CD4-positive, alpha-beta memory T cell (primary cell): ENCODE measurements at regions not wholly inside any gene's neighbourhood (a gene's known extent, or its start where the extent isn't known, plus 50 kb on each side); places are given as distances from the start of the nearest gene placed in this dataset.

Experiments used
- CTCF ChIA-PET: fragments of 350-600 bp; sonication (Branson Sonifier 250); formaldehyde crosslinking; loops from one replicate; lab custom pipeline; 2021; ENCODE audit warnings: inconsistent platforms; ENCODE audit not compliant: partially characterized antibody; lab: Charles Lee
- POLR2A ChIA-PET: fragments of 350-600 bp; sonication (Branson Sonifier 250); formaldehyde crosslinking; loops from one replicate; lab custom pipeline; 2021; ENCODE audit not compliant: partially characterized antibody; lab: Charles Lee
- DNase-seq, 5 donors: peaks; one replicate each; pipeline versions ENCODE4 v3.0.0 to v3.0.0-alpha.2; 2020 to 2022; ENCODE audit warnings: mixed read lengths in 1 of 5
- H3K27ac ChIP-seq: one replicate; pipeline ENCODE4 v1.7.0; 2013; ENCODE audit warnings: low read depth, low read length
- H3K27me3 ChIP-seq: 2 replicates; pipeline ENCODE4 v1.7.0; 2013; ENCODE audit warnings: mild to moderate bottlenecking, low read length, moderate library complexity; ENCODE audit not compliant: insufficient read depth
- H3K36me3 ChIP-seq: 2 replicates; pipeline ENCODE4 v1.7.0; 2013; ENCODE audit warnings: mild to moderate bottlenecking, low read length, moderate library complexity; ENCODE audit not compliant: insufficient read depth
- H3K4me1 ChIP-seq: 2 replicates; pipeline ENCODE4 v1.7.0; 2013; ENCODE audit warnings: mild to moderate bottlenecking, low read length, moderate library complexity; ENCODE audit not compliant: insufficient read depth
- H3K4me3 ChIP-seq, 2 donors: one replicate each; pipeline ENCODE4 v1.7.0; 2013; ENCODE audit warnings: low read length in 2 of 2, mild to moderate bottlenecking in 1 of 2
- H3K9me3 ChIP-seq, 2 donors: one replicate each; pipeline ENCODE4 v1.7.0; 2013; ENCODE audit warnings: low read length in 2 of 2, control low read depth in 1 of 2; ENCODE audit not compliant: control insufficient read depth in 1 of 2
- H3K27ac Mint-ChIP-seq, 7 donors: one replicate each; pipeline ENCODE4 v1.8.0; 2020 to 2021; ENCODE audit warnings: mixed read lengths in 7 of 7, mild to moderate bottlenecking in 6 of 7, inconsistent platforms in 3 of 7, moderate library complexity in 3 of 7
- H3K27me3 Mint-ChIP-seq, 2 donors: one replicate each; pipeline ENCODE4 v1.8.0; 2020 to 2021; ENCODE audit warnings: mixed read lengths in 2 of 2
- H3K36me3 Mint-ChIP-seq, 2 donors: one replicate each; pipeline ENCODE4 v1.8.0; 2020 to 2021; ENCODE audit warnings: mixed read lengths in 2 of 2, inconsistent platforms in 1 of 2, mild to moderate bottlenecking in 1 of 2
- H3K4me1 Mint-ChIP-seq, 4 donors: one replicate each; pipeline ENCODE4 v1.8.0; 2020 to 2021; ENCODE audit warnings: mixed read lengths in 4 of 4, mild to moderate bottlenecking in 1 of 4
- H3K4me3 Mint-ChIP-seq, 8 donors: one replicate each; pipeline ENCODE4 v1.8.0; 2020 to 2021; ENCODE audit warnings: mixed read lengths in 8 of 8, mild to moderate bottlenecking in 7 of 8, moderate library complexity in 6 of 8, inconsistent platforms in 3 of 8
- H3K9me3 Mint-ChIP-seq, 8 donors: one replicate each; pipeline ENCODE4 v1.8.0; 2020 to 2021; ENCODE audit warnings: mixed read lengths in 8 of 8, mild to moderate bottlenecking in 5 of 8, inconsistent platforms in 3 of 8, moderate library complexity in 1 of 8
- intact Hi-C: fragments of 100-400 bp; cut with micrococcal nuclease; formaldehyde crosslinking; loops from one replicate; pipeline ENCODE4 v1.15.1; 2023

- H3K4me3 Mint-ChIP-seq, result no peak overlapping the region
- H3K27ac ChIP-seq, result no peak overlapping the region
- H3K4me1 Mint-ChIP-seq, result no peaks in the 10 kb centered on the region
- ChIA-PET POLR2A (no interaction called here), CTCF (no interaction called here)
- H3K27ac Mint-ChIP-seq, result no peak overlapping the region
- H3K36me3 ChIP-seq, result no peaks in the 10 kb centered on the region
- peaks cover 2 to 6% of the 10 kb centered on the region in 2 donors for H3K27me3 Mint-ChIP-seq
- peaks cover 0 to 10% (median 0%) of the 10 kb centered on the region in 8 donors for H3K9me3 Mint-ChIP-seq
- no peak overlapping the region for H3K4me3 ChIP-seq
- H3K36me3 Mint-ChIP-seq, result no peaks in the 10 kb centered on the region
- no peaks in the 10 kb centered on the region for H3K27me3 ChIP-seq
- intact Hi-C loops, result no loop called here
- no peaks in the 10 kb centered on the region for H3K9me3 ChIP-seq
- DNase-seq, result no peak
- no peaks in the 10 kb centered on the region for H3K4me1 ChIP-seq
Measured at GRCh38 chr12:67871231-67871630, 118.0 kb upstream of the IFNG-AS1 start.

- no peak overlapping the region for H3K4me3 ChIP-seq
- no peaks in the 10 kb centered on the region for H3K4me1 Mint-ChIP-seq
- peaks cover 2 to 7% of the 10 kb centered on the region in 2 donors for H3K27me3 Mint-ChIP-seq
- no peak overlapping the region for H3K27ac ChIP-seq
- H3K9me3 Mint-ChIP-seq, result peaks cover 0 to 6% (median 0%) of the 10 kb centered on the region in 8 donors
- H3K27ac Mint-ChIP-seq, result no peak overlapping the region
- H3K36me3 ChIP-seq, result no peaks in the 10 kb centered on the region
- DNase-seq, result no peak
- no peaks in the 10 kb centered on the region for H3K4me1 ChIP-seq
- no peaks in the 10 kb centered on the region for H3K9me3 ChIP-seq
- CTCF ChIA-PET, result no interaction called here
- no peaks in the 10 kb centered on the region for H3K27me3 ChIP-seq
- POLR2A ChIA-PET, result no interaction called here
- intact Hi-C loops, result no loop called here
- no peak overlapping the region for H3K4me3 Mint-ChIP-seq
- H3K36me3 Mint-ChIP-seq, result no peaks in the 10 kb centered on the region
Measured at GRCh38 chr12:67873355-67873754, 115.9 kb upstream of the IFNG-AS1 start.

- Mint-ChIP-seq H3K9me3 (peaks cover 0 to 2% (median 0%) of the 10 kb centered on the region in 8 donors), H3K4me3 (no peak overlapping the region), H3K27me3 (peaks cover 2 to 5% of the 10 kb centered on the region in 2 donors), H3K36me3 (no peaks in the 10 kb centered on the region), H3K27ac (no peak overlapping the region), H3K4me1 (no peaks in the 10 kb centered on the region)
- no peaks in the 10 kb centered on the region for H3K9me3 ChIP-seq
- H3K27ac ChIP-seq, result no peak overlapping the region
- POLR2A ChIA-PET, result no interaction called here
- no peaks in the 10 kb centered on the region for H3K36me3 ChIP-seq
- intact Hi-C loops, result no loop called here
- H3K27me3 ChIP-seq, result no peaks in the 10 kb centered on the region
- no peaks in the 10 kb centered on the region for H3K4me1 ChIP-seq
- CTCF ChIA-PET, result no interaction called here
- no peak for DNase-seq
- H3K4me3 ChIP-seq, result no peak overlapping the region
Measured at GRCh38 chr12:67876305-67876915, 112.8 kb upstream of the IFNG-AS1 start.

GRCh38 chr12:67877727-67878126, 111.5 kb upstream of the IFNG-AS1 start:
- H3K4me1 ChIP-seq, result no peaks in the 10 kb centered on the region
- ChIA-PET CTCF (interaction anchor here (0.9 kb wide), 1 partner anchor 17 kb away, joined by 3 read pairs; no protein-coding TSS in a partner anchor), POLR2A (no interaction called here)
- H3K4me1 Mint-ChIP-seq, result no peaks in the 10 kb centered on the region
- H3K36me3 ChIP-seq, result no peaks in the 10 kb centered on the region
- no peak for DNase-seq
- no peak overlapping the region for H3K27ac Mint-ChIP-seq
- H3K4me3 Mint-ChIP-seq, result no peak overlapping the region
- intact Hi-C loops, result no loop called here
- H3K4me3 ChIP-seq, result no peak overlapping the region
- no peaks in the 10 kb centered on the region for H3K27me3 ChIP-seq
- H3K27ac ChIP-seq, result no peak overlapping the region
- peaks cover 0 to 2% (median 0%) of the 10 kb centered on the region in 8 donors for H3K9me3 Mint-ChIP-seq
- no peaks in the 10 kb centered on the region for H3K36me3 Mint-ChIP-seq
- H3K9me3 ChIP-seq, result no peaks in the 10 kb centered on the region
- peaks cover 2 to 5% of the 10 kb centered on the region in 2 donors for H3K27me3 Mint-ChIP-seq

GRCh38 chr12:67879937-67880336, 109.3 kb upstream of the IFNG-AS1 start:
- POLR2A ChIA-PET, result no interaction called here
- H3K27ac Mint-ChIP-seq, result no peak overlapping the region
- no peaks in the 10 kb centered on the region for H3K4me1 Mint-ChIP-seq
- H3K27me3 Mint-ChIP-seq, result peaks cover 2 to 4% of the 10 kb centered on the region in 2 donors
- Histone ChIP-seq H3K36me3 (no peaks in the 10 kb centered on the region), H3K4me3 (no peak overlapping the region), H3K27me3 (no peaks in the 10 kb centered on the region), H3K27ac (no peak overlapping the region), H3K9me3 (no peaks in the 10 kb centered on the region), H3K4me1 (no peaks in the 10 kb centered on the region)
- H3K36me3 Mint-ChIP-seq, result no peaks in the 10 kb centered on the region
- no peaks in the 10 kb centered on the region for H3K9me3 Mint-ChIP-seq
- intact Hi-C loops, result no loop called here
- CTCF ChIA-PET, result no interaction called here
- no peak for DNase-seq
- H3K4me3 Mint-ChIP-seq, result no peak overlapping the region

GRCh38 chr12:67881565-67881964, 107.7 kb upstream of the IFNG-AS1 start:
- ChIA-PET POLR2A (no interaction called here), CTCF (no interaction called here)
- Mint-ChIP-seq H3K27ac (no peak overlapping the region), H3K36me3 (no peaks in the 10 kb centered on the region), H3K4me1 (no peaks in the 10 kb centered on the region), H3K4me3 (no peak overlapping the region), H3K27me3 (peaks cover 2% of the 10 kb centered on the region in 2 donors), H3K9me3 (no peaks in the 10 kb centered on the region)
- Histone ChIP-seq H3K36me3 (no peaks in the 10 kb centered on the region), H3K4me1 (no peaks in the 10 kb centered on the region), H3K27ac (no peak overlapping the region), H3K27me3 (no peaks in the 10 kb centered on the region), H3K9me3 (no peaks in the 10 kb centered on the region), H3K4me3 (no peak overlapping the region)
- DNase-seq, result no peak
- intact Hi-C loops, result no loop called here

GRCh38 chr12:67884596-67884995, 104.7 kb upstream of the IFNG-AS1 start:
- Mint-ChIP-seq H3K27ac (no peak overlapping the region), H3K4me1 (no peaks in the 10 kb centered on the region), H3K36me3 (no peaks in the 10 kb centered on the region), H3K9me3 (no peaks in the 10 kb centered on the region), H3K4me3 (no peak overlapping the region), H3K27me3 (peaks cover 4 to 5% of the 10 kb centered on the region in 2 donors)
- Histone ChIP-seq H3K36me3 (no peaks in the 10 kb centered on the region), H3K27me3 (no peaks in the 10 kb centered on the region), H3K9me3 (no peaks in the 10 kb centered on the region), H3K4me1 (no peaks in the 10 kb centered on the region), H3K27ac (no peak overlapping the region), H3K4me3 (no peak overlapping the region)
- ChIA-PET POLR2A (no interaction called here), CTCF (no interaction called here)
- intact Hi-C loops, result no loop called here
- DNase-seq, result no peak
